Fibroblast of pulmonary artery (primary cell): ENCODE measurements at regions not wholly inside any gene's neighbourhood (a gene's known extent, or its start where the extent isn't known, plus 50 kb on each side); places are given as distances from the start of the nearest gene placed in this dataset.

Source experiments
- DNase-seq: peaks from one replicate; pipeline ENCODE4 v3.0.0-alpha.2; 2010; ENCODE audit warnings: low read depth
- H3K4me3 ChIP-seq: replicated peaks from 2 replicates; pipeline ENCODE4 v1.5.1; 2011; ENCODE audit warnings: low read depth, mild to moderate bottlenecking, control low read depth, low read length, moderate library complexity
- TF ChIP-seq, protein P1 (sequence below): IDR thresholded peaks from 2 replicates; pipeline ENCODE4 v1.5.1; 2011; ENCODE audit warnings: mild to moderate bottlenecking, control low read depth, low read length, inconsistent platforms; ENCODE audit errors: missing control alignments

DNA sequence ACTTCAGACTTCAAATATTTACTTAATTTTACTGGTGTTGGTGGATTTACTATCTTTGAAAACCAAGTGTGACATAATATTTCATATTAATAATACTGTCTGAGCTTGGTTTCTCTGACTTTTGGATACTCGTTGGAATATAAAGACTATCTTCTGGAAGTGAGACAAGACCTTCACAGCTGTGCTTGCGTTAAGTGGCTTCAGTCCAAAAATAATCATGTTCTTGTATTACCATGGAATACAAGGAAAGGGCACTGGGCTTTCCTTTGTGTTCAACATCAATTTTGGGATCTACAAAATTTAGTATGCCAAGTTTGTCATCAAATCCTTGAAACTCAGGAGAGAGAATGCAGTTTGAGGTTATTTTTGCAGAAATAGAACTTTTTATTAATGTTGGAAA is 712.4 kb upstream of the LCORL start:
- H3K4me3 ChIP-seq: no peak overlapping the region
- TF ChIP-seq, protein P1, sequence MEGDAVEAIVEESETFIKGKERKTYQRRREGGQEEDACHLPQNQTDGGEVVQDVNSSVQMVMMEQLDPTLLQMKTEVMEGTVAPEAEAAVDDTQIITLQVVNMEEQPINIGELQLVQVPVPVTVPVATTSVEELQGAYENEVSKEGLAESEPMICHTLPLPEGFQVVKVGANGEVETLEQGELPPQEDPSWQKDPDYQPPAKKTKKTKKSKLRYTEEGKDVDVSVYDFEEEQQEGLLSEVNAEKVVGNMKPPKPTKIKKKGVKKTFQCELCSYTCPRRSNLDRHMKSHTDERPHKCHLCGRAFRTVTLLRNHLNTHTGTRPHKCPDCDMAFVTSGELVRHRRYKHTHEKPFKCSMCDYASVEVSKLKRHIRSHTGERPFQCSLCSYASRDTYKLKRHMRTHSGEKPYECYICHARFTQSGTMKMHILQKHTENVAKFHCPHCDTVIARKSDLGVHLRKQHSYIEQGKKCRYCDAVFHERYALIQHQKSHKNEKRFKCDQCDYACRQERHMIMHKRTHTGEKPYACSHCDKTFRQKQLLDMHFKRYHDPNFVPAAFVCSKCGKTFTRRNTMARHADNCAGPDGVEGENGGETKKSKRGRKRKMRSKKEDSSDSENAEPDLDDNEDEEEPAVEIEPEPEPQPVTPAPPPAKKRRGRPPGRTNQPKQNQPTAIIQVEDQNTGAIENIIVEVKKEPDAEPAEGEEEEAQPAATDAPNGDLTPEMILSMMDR: no peak
- DNase-seq: no peak

DNA sequence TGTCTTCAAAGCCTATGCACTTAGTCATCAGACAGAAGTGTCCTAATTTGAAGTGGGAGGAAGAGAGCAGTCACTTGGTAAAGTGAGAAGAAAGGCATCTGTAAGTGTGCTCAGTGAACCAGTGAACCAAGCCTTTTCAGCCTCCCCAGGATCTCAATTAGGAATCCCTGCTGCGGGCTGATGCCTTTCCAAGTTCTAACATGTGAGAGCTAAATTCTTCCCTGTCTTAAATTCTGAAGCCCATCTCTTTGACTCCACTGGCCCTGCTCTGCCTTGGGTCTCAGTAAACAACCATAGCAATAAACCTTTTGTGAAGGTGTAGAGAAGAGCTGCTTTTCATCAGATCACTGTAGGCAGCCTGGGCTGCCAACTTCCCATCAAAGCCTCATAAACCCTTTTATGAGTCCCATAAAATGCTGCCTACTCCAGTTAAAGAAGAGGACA is 701.2 kb upstream of the LCORL start:
- DNase-seq: no peak
- TF ChIP-seq, protein P1: no peak

GRCh38 chr4:18698119-18698883 is 676.7 kb upstream of the LCORL start:
- H3K4me3 ChIP-seq: no peak overlapping the region
- no peak for DNase-seq
- TF ChIP-seq, protein P1: no peak

More for the DNA sequence above, 701.2 kb upstream of the LCORL start:
- H3K4me3 ChIP-seq: no peak overlapping the region

- TF ChIP-seq, protein P1: no peak
- no peak overlapping the region for H3K4me3 ChIP-seq
- DNase-seq: no peak
Measured at GRCh38 chr4:18695733-18696527, 674.4 kb upstream of the LCORL start.

GRCh38 chr4:18691431-18692200 is 670.1 kb upstream of the LCORL start:
- H3K4me3 ChIP-seq: no peak overlapping the region
- no peak for DNase-seq
- TF ChIP-seq, protein P1: no peak

DNA sequence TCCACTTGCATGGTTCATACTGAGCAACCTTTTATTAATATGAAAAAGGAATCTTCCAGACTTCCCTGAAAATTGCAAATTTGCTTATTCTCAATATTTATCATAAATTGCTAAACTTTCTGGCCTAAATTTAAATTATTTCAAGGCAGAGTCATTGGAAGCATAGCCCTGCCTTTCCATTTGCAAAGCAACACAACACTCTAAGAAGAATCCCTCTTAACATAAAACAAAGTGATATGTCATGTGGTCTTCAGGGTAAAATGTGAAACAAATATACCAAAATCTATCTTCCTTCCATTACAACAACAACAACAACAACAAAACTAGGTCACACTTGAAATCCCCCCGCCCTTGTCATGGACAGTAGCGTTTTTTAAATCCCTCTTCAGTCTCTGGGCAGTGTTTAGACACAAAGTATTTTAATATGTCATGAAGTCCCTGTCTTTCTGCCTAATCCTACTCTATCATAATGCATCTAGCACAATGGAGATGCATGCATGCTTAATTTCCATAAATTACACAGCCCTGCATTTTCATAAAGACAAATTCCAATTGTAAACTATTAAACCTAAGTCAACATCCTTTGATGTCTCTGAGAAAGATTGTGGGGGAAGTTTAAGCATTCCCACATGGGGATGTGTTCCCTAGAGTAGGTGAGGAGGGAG is 668.9 kb upstream of the LCORL start:
- no peak overlapping the region for H3K4me3 ChIP-seq
- TF ChIP-seq, protein P1: no peak
- no peak for DNase-seq
